Hematopoietic multipotent progenitor cell treated with erythropoietin and hydrocortisone succinate and interleukin-3 and kit ligand, for 15 days (in vitro differentiated cells): ENCODE measurements at regions not wholly inside any gene's neighbourhood (a gene's known extent, or its start where the extent isn't known, plus 50 kb on each side); places are given as distances from the start of the nearest gene placed in this dataset.

Experiments used
- DNase-seq: peaks from one replicate; pipeline ENCODE4 v3.0.0-alpha.2; 2015; ENCODE audit warnings: low spot score

- no peak for DNase-seq
These were observed 240.8 kb downstream of the RPS24 start for GRCh38 chr10:78274491-78274890.

DNA sequence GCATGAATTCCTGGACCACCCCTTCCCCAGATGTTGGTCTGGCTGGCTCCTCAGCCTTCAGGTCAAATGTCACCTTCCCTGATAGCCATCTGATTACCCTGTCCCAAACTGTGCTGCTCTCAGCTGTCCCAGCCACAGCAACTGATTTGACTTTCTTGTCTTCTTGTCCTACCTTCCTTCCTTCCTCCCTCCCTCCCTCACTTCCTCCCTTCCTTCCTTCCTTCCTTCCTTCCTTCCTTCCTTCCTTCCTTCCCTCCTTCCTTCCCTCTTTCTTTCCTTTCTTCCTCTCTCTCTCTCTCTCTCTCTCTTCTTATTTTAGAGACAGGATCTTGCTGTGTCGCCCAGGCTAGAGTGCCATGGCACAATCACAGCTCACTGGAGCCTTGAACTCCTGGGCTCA is 242.5 kb downstream of the RPS24 start:
- DNase-seq = no peak

DNA sequence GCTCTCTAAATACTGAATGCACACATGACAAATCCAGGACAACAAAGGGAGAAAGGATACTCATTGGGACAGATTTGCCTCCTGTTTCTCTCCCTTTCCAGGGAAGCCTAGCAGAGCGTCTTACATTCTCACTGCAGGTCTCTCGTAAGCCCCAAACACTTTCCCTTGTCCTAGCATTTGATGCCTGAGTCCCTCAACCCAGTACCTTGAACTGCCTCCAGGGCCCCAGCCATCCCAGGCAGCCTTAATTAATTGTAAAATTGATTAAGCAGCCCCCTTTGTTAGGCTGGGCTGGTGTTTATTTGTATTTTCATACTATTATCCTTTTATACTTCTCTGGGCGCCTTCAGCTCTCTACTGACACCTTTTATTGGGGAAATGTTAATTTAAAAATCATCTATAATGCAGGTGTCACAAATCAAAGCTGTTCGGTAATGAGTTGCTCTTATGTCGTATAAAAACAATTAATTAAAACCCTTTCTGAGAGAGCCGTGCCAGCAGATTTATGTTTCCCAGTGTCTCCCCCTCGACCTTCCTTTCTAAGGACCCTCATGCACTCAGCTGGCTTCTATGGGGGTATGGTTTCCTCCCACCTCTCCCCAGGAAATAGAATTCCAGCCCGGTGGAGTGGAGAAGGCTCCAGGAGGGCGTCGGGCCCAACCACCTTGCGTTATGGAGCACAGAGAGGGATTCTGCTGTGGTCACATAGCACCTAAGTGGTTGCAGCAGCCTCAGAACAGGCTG is 243.8 kb downstream of the RPS24 start:
- DNase-seq = no peak

- DNase-seq = no peak
These were observed 244.4 kb downstream of the RPS24 start for GRCh38 chr10:78278058-78278404.

GRCh38 chr10:78279756-78280155 is 246.1 kb downstream of the RPS24 start:
- DNase-seq = no peak

DNA sequence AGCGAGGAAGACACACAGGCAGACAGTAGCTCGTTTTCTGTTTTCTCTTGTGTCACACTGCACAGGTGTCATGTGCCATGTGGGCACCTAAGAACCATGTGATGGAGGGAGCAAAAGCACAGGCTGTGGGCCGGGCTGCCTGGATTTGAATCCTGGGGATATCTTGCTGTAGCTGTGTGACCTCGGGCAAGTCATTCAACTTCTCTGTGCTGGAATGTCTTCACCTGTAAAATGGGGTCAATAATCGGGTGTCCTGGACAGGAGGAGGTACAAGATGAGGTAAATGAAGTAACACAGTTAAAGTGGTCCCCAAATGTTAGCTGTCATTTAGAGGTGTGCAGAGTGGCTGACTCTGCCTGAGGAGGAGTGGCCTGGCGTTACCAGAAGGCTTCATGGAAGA is 246.9 kb downstream of the RPS24 start:
- DNase-seq = no peak

DNA sequence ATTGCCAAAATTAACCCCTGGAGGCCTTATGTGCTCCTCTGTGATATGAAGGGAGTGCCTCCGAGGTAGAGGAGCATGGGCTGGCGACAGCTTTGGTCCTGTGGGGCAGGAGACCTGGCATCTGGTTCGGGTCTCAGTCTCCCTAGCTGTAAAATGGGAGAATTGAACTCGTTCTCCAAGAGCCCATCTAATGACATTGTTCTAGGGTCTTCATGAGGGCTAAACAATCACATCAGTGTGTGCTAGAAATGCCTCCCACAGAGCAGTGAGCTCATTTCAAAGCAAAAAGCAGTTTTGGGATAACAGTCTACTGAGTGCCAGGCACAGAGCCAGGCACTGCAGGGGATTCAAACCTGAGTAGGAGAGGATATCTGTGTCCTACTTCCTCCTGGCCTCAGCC is 248.0 kb downstream of the RPS24 start:
- no peak for DNase-seq

GRCh38 chr10:78283069-78283682 is 249.5 kb downstream of the RPS24 start:
- no peak for DNase-seq

- DNase-seq = no peak
These were observed 250.7 kb downstream of the RPS24 start for GRCh38 chr10:78284381-78284780.

- DNase-seq = no peak
These were observed 251.6 kb downstream of the RPS24 start for GRCh38 chr10:78285226-78285625.

GRCh38 chr10:78286186-78286585 is 252.5 kb downstream of the RPS24 start:
- no peak for DNase-seq

GRCh38 chr10:78286668-78287067 is 253.0 kb downstream of the RPS24 start:
- no peak for DNase-seq

DNA sequence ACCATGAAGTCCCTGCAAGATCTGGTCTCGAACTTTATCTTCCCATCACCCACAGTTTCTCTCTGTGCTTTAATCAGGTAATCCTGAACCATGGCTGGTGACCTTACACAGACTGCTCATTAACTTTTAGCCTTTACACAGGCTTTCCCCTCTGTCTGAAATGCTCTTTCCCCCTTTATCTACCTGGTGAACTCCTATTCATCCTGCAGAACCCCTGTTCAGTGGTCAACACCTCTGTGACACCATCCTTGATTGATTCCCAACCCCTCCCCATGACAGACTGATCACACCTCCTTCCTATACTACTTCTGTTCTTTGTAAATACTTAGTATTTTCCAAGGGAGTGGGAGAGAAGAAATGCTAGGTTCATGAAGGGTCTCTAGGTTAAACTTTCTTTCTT is 254.0 kb downstream of the RPS24 start:
- no peak for DNase-seq

DNA sequence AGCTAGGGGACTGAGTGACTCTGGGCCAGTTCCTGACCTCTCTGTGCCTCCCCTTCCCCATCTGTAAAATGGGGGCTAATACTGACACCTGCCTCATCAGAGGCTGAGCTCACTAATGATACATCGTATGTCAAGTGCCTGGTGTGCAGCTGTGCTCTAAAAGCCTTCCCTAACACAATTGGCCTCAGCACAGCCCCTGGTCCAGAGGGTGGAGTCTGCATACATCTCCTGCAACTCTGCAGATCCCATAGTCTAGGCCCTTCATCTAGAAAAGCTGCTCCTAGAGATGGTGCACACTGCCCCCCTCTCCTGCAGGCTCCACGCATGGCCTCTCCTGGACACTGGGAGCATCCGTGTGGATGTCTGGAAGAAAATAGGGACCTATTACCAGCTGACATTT is 255.0 kb downstream of the RPS24 start:
- DNase-seq = no peak

DNA sequence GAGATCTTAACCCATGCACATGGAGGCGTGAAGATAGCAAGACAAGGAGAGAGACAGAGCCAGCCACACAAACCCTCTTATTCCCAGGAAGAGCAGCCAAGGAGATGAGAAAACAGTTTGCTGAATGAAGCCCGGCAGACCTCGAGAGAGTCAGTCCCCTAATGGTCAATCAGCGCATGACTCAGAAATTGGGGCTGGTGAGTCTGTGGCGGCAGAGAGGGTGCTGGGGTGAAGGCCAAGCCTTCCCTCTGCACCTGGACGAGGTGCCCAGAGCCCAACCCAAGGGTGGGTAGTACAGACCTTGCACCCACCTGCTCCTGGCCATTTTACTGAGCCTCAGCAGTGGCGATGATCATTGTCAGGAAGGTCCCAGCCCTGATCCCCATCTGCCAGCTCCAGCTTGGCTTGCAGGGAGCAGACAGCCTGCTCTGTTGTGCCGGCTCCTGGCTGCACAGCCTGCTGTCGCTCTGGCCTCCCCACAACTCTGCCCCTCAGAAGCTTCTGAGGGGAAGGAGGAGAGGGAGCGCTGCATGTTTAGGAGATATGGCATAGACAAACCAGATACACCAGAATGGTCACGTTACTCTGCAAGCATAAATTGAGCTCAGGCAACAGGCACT is 256.6 kb downstream of the RPS24 start:
- no peak for DNase-seq

- no peak for DNase-seq
These were observed 258.1 kb downstream of the RPS24 start for GRCh38 chr10:78291722-78292121.

DNA sequence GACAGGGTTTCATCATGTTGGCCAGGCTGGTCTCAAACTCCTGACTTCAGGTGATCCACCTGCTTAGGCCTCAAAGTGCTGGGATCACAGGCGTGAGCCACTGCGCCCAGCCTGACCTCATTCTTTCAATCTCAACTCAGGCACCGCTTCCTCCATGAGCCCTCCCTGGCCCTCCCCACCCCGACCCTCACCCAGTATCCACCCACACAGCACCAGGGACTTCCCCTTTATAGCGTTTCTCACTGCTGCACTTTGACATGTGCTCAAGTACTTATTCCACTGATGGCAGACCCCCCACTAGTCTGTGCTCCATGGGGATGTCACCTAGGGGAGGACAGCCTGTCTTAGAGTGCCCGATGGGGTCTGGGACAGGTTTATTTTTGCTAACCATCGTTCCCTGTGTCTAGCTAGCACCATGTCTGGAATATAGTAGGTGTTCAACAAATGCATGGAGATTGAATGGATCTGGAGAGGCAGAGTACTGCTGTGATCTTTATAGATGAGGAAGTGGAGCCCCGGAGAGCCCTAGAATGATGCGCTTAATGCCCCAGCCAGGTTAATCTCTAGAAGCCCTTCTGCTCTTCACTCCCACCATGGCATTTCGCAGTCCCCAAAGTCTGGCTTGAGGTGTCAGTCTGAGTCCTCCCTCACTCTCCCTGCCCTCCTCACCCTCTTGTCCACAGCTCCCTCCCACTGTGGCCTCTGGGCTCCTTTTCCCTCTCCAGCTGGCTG is 258.8 kb downstream of the RPS24 start:
- no peak for DNase-seq

- DNase-seq = no peak
These were observed 259.6 kb downstream of the RPS24 start for GRCh38 chr10:78292982-78293865.

DNA sequence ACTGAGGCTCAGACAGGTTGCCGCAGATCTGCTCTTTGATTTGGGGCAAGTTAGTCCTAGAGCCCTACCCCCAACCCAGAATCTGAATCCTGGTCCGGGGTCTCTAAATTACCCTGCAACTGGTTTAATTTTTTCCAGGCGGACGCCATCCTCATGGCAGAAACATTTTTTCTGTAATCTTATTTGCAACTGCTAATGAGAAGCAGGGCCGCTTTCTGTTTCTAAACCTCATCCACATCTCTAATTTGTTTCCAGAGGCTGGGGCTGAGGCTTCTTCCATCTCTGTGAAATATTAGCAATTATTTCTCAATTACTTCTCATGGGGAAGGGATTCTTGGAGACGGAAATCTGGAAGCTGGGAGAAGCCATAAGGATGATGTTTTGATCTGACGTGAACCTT is 261.6 kb downstream of the RPS24 start:
- no peak for DNase-seq

DNA sequence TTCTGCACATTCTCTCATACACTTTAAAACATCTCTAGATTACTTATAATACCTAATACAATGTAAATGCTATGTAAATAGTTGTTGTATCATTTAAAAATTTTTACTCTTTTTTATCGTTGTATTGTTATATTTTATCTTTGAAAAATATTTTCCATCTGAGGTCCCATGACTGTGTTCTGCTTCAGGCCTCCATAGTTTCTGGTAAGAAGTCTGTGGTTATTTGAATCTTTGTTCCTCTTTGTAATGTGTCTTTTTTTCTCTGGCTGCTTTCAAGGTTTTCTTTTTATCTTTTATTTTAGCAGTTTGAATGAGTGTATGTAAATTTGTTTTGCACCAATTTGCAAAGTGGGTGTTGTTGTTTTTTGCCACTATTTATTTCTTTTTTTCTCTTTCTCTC is 263.1 kb downstream of the RPS24 start:
- DNase-seq = no peak

DNA sequence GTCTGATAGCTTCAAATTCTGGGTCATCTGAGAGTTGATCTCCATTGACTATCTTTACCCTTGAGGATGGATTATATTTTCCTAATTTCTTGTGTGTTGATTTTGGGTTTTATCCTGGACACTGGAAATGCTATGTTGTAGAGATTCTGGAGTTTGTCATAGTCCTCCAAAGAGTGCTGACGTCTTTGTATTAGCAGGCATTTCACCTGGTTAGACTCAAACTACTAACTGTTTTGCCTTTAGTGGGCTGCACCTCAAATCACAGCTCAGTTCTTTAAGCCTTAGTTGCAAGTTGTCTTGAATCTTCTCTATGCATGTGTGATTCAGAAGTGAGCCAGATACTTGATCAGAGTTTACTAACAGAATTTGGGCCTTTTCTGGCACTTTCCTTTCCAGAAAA is 264.3 kb downstream of the RPS24 start:
- DNase-seq = no peak

- DNase-seq = no peak
These were observed 265.2 kb downstream of the RPS24 start for GRCh38 chr10:78298835-78299234.
